ENCODE measurements at regions not wholly inside any gene's neighbourhood (a gene's known extent, or its start where the extent isn't known, plus 50 kb on each side); places are given as distances from the start of the nearest gene placed in this dataset.

GRCh38 chr22:49141761-49142160 lies 685.9 kb downstream of the BRD1 start:
- TF ChIP-seq CTCF (conservative IDR thresholded peaks at IDR 0.05; ENCODE audit: low read depth, low read length) (no peak), EZH2 (IDR thresholded peaks at IDR 0.05; ENCODE audit: low read length, unreplicated experiment) (no peak)

All from PC-3 (cell line).